NCI-H748 treated with DMSO at 0.1 percent for 48 hours (cell line): ENCODE measurements at regions not wholly inside any gene's neighbourhood (a gene's known extent, or its start where the extent isn't known, plus 50 kb on each side); places are given as distances from the start of the nearest gene placed in this dataset.

ENCODE experiments used
- DNase-seq: peaks from one replicate; lab custom pipeline; 2025; lab: John Stamatoyannopoulos, UW

GRCh38 chr21:16305686-16306085 lies 575.9 kb downstream of the USP25 start:
- no peak for DNase-seq

GRCh38 chr21:16307256-16307655 lies 577.5 kb downstream of the USP25 start:
- DNase-seq, result no peak

- no peak for DNase-seq
Observed at GRCh38 chr21:16308269-16308668, 578.5 kb downstream of the USP25 start.

GRCh38 chr21:16309250-16309971 lies 579.6 kb downstream of the USP25 start:
- no peak for DNase-seq

GRCh38 chr21:16310176-16310575 lies 580.4 kb downstream of the USP25 start:
- no peak for DNase-seq

GRCh38 chr21:16311229-16311628 lies 581.4 kb downstream of the USP25 start:
- DNase-seq, result no peak

DNA sequence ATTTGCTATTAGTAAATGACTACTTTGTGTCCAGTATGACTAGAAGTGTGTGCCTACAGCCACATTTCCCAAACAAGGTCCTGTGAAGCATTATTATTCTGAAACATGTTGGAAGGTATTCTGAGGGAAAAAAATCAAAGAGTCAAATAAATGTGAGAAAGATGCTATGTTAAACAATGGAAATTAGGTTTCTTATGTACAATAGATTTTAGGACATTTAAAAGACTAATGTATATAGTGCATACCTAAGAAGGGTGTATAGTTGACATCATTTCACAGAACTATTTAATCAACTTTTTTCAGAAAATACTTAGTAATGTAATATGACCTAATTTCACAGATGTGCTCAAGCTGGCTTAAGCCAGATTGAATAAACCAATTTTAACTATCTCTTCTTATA lies 582.5 kb downstream of the USP25 start:
- no peak for DNase-seq

DNA sequence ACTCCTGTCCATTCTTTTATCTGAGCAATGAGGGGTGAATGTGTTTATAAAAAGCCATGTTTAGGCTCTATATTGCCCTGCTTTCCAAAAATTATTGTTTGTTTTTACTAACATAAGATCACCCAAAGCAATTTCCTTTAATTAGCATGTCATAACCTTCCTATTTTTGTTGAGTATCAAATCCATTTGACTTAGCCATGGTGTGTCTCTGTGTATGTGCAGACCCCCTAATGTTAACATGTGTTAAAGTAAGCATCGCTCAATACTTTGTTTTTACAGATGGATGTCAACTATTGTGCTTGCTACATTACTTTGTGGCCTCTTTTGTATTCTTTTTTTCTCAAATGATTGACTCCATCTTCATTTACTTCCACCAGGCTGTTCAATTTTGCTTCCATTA lies 585.4 kb downstream of the USP25 start:
- DNase-seq, result no peak

- DNase-seq, result no peak
Observed at GRCh38 chr21:16318651-16319300, 589.0 kb downstream of the USP25 start.

DNA sequence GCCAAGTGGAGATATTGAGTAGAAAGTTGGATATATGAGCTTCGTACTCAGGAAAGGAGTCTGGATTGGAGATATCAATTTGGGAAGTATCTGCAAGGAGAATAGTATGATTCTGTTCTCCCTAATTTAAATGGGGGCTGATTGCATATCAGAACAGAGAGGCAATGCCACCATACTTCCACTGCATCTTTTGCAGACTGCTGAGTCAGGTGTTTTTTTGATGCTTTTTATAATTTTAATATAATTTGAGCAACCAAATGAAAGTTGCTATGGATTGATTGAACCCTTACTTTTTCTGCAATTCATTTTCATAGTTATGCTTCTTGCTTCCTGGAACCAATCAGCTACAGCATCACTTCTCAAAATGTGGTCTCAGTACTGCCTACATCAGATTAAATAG lies 590.3 kb downstream of the USP25 start:
- no peak for DNase-seq

GRCh38 chr21:16322454-16322853 lies 592.7 kb downstream of the USP25 start:
- DNase-seq, result no peak

GRCh38 chr21:16323596-16323995 lies 593.8 kb downstream of the USP25 start:
- DNase-seq, result no peak

- no peak for DNase-seq
Observed at GRCh38 chr21:16324630-16325029, 594.8 kb downstream of the USP25 start.

GRCh38 chr21:16330082-16330907 lies 600.5 kb downstream of the USP25 start:
- DNase-seq, result peak; percentile 24

DNA sequence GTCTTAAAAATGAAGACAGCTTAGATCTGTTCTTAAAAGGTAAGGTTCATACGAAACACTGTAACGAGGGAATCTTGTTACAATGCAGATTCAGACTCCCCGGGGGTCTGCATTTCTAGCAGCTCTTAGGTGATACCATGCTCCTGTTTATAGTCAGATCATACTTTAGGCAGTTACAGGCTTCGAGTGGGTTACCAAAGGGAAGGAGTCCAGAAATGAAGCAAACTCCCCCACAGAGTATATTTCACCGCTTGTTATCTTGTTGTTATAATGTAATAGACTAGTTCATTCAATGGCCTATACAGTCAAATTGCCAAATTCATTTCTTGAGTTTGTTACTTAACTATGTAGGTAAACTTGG lies 601.1 kb downstream of the USP25 start:
- no peak for DNase-seq

- DNase-seq, result no peak
Observed at GRCh38 chr21:16337266-16337665, 607.5 kb downstream of the USP25 start.

GRCh38 chr21:16342932-16343331 lies 613.1 kb downstream of the USP25 start:
- DNase-seq, result no peak

- DNase-seq, result no peak
Observed at GRCh38 chr21:16343776-16344175, 614.0 kb downstream of the USP25 start.

- no peak for DNase-seq
Observed at GRCh38 chr21:16345757-16346156, 616.0 kb downstream of the USP25 start.

- DNase-seq, result no peak
Observed at GRCh38 chr21:16347223-16347622, 617.4 kb downstream of the USP25 start.

DNA sequence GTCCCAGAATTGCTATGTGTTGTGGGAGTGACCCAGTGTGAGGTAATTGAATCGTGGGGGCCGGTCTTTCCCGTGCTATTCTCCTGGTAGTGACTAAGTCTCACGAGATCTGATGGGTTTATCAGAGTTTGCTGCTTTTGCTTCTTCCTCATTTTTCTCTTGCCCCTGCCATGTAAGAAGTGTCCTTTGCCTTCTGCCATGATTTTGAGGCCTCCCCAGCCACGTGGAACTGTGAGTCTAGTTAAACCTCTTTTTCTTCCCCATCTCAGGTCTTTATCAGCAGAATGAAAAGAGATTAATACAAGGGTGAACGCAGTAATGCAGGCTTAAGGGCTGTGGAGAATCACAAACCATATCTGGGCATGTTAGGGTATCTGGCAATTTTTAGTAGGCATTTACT lies 624.0 kb downstream of the USP25 start:
- no peak for DNase-seq

DNA sequence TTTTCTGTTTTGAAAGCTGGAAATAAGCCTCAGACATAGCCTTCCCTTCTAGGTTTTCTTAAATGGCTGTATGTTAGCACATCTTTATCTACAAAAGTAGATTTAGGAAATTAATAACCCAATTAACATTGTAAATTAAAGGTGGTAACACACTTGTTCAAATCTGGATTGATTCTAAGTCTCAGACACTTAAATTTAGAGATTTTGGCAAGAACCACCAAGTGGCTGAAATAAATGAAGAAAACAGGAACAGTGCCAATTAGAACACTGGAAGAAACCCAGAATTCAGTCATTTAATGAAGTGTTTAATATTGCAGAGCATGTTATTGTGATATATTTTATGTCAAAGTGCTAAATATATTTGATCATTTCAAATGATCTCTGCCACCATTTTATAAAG lies 628.2 kb downstream of the USP25 start:
- no peak for DNase-seq

DNA sequence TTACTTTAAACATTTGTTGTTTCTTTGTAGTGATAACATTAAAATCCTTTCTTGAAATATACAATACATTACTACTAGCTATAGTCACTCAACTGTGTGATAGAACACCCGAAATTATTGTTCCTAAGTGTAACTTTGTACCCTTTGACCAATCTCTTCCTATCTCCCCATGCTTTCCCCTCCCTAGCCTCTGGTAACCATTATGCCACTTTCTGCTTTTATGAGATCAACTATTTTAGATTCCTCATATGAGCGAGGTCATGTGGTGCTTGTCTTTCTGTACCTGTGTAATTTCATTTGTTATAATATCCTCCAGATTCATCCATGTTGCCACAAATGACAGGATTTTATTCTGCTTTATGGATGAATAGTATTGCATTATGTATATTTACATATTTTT lies 629.0 kb downstream of the USP25 start:
- DNase-seq, result no peak
